ENCODE measurements at regions not wholly inside any gene's neighbourhood (a gene's known extent, or its start where the extent isn't known, plus 50 kb on each side); places are given as distances from the start of the nearest gene placed in this dataset.

GRCh38 chr1:31497601-31498000 is 78.7 kb upstream of the TINAGL1 start:
- no peak for DNase-seq
- Histone ChIP-seq H3K27me3 (no peaks in the 10 kb centered on the region), H3K27ac (no peak overlapping the region), H3K9me3 (no peaks in the 10 kb centered on the region), H3K36me3 (no peaks in the 10 kb centered on the region), H3K4me3 (no peak overlapping the region), H3K4me1 (no peaks in the 10 kb centered on the region)
- ATAC-seq, result no peak
- TF ChIP-seq, protein P1, sequence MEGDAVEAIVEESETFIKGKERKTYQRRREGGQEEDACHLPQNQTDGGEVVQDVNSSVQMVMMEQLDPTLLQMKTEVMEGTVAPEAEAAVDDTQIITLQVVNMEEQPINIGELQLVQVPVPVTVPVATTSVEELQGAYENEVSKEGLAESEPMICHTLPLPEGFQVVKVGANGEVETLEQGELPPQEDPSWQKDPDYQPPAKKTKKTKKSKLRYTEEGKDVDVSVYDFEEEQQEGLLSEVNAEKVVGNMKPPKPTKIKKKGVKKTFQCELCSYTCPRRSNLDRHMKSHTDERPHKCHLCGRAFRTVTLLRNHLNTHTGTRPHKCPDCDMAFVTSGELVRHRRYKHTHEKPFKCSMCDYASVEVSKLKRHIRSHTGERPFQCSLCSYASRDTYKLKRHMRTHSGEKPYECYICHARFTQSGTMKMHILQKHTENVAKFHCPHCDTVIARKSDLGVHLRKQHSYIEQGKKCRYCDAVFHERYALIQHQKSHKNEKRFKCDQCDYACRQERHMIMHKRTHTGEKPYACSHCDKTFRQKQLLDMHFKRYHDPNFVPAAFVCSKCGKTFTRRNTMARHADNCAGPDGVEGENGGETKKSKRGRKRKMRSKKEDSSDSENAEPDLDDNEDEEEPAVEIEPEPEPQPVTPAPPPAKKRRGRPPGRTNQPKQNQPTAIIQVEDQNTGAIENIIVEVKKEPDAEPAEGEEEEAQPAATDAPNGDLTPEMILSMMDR (IDR thresholded peaks at IDR 0.05), result no peak
- intact Hi-C loops (cut with DNase I), result no loop called here

DNA sequence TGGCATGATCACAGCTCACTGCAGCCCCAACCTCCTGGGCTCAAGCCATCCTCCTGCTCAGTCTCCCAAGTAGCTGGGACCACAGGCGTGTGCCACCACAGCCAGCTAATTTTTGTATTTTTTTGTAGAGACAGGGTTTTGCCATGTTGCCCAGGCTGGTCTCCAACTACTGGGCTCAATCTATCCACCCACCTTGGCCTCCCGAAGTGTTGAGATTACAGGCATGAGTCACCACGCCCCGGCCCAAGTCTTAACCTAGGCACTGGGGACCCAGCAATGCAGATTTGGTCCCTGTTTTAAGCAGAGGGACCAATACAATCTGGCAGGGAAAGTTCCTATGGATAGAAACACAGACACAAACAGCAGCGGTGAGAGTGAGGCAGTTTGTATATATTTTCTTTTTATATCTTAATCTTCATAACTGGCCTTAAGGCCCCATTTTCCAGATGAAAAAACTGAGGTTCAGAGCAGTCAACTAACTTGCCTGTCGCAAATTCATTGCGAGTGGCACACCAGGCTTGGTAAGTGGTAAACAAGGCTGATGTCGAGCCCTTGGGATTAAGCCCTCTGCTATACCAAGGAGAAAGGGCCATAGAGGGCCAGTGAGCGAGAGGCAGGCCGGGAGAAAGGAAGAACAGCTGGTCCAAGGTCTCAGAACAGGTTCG is 77.8 kb upstream of the TINAGL1 start:
- TF ChIP-seq, protein P1 (IDR thresholded peaks at IDR 0.05), result no peak
- Histone ChIP-seq H3K27me3 (no peaks in the 10 kb centered on the region), H3K9me3 (no peaks in the 10 kb centered on the region), H3K4me1 (no peaks in the 10 kb centered on the region), H3K36me3 (no peaks in the 10 kb centered on the region), H3K27ac (no peak overlapping the region), H3K4me3 (no peak overlapping the region)
- no peak for ATAC-seq
- no peak for DNase-seq
- intact Hi-C loops (cut with DNase I), result no loop called here

- intact Hi-C loops (cut with DNase I), result no loop called here
- TF ChIP-seq, protein P1 (IDR thresholded peaks at IDR 0.05), result no peak
- Histone ChIP-seq H3K27ac (no peak overlapping the region), H3K36me3 (no peaks in the 10 kb centered on the region), H3K9me3 (no peaks in the 10 kb centered on the region), H3K27me3 (peaks cover 5% of the 10 kb centered on the region), H3K4me1 (no peaks in the 10 kb centered on the region), H3K4me3 (no peak overlapping the region)
- ATAC-seq, result no peak
- DNase-seq, result no peak
Measured at GRCh38 chr1:31501505-31501904, 74.8 kb upstream of the TINAGL1 start.

DNA sequence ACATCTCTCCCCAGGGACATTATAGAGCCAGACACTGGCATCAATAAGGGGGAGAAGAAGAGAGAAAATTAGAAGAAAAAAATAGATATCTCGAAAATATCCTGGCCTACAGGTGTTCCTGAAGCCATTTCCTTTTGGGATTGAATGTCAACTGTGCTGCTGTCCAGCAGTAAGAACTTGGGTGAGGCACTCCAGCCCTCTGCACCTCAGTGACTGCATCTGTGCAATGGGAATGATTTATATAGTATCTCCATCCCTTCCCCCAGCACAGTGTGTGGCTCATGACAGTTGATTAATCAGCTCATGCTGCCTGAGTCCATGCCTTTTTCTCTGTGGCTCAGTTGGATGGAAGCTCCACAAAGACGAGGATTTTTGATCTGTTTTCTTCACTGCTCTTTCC is 74.1 kb upstream of the TINAGL1 start:
- Histone ChIP-seq H3K9me3 (no peaks in the 10 kb centered on the region), H3K27me3 (peaks cover 5% of the 10 kb centered on the region), H3K27ac (no peak overlapping the region), H3K36me3 (no peaks in the 10 kb centered on the region), H3K4me1 (no peaks in the 10 kb centered on the region), H3K4me3 (no peak overlapping the region)
- ATAC-seq (no peak), DNase-seq (no peak)
- TF ChIP-seq, protein P1 (IDR thresholded peaks at IDR 0.05), result no peak
- intact Hi-C loops (cut with DNase I), result no loop called here

GRCh38 chr1:31502926-31503511 is 73.3 kb upstream of the TINAGL1 start:
- no peak overlapping the region for H3K4me3 ChIP-seq
- TF ChIP-seq, protein P1 (IDR thresholded peaks at IDR 0.05), result no peak
- no peaks in the 10 kb centered on the region for H3K4me1 ChIP-seq
- intact Hi-C loops (cut with DNase I), result no loop called here
- no peaks in the 10 kb centered on the region for H3K36me3 ChIP-seq
- ATAC-seq (no peak), DNase-seq (no peak)
- H3K9me3 ChIP-seq, result no peaks in the 10 kb centered on the region
- peaks cover 5% of the 10 kb centered on the region for H3K27me3 ChIP-seq
- H3K27ac ChIP-seq, result no peak overlapping the region
